ENCODE measurements at regions not wholly inside any gene's neighbourhood (a gene's known extent, or its start where the extent isn't known, plus 50 kb on each side); places are given as distances from the start of the nearest gene placed in this dataset.

DNA sequence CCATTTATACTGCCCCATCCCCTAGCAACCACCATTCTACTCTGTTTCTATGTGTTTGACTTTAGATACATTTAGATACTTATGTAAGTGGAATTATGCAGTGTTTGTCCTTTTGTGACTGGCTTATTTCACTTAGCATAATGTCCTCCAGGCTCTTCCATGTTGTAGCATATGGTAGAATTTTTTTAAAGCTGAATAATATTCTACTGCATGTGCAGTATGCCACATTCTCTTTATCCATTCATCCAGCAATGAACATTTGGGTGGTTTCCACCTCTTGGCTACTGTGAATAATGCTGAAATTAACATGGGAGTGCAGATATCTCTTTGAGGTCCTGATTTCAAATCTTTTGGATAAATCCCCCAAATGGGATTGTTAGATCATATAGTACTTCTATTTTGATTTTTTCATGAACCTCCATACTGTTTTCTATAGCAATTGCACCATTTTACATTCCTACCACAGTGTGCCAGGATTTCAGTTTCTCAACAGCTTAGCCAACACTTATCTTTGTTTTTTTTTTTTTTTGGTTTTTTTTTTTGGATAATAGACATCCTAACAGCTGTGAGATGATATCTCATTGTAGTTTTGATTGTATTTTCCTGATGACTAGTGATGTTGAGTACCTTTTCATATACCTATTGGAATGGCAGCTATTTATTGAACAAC lies 105.9 kb upstream of the LNX1 start:
- DNase-seq (ENCODE audit: low read depth in 1 of 2, low spot score in 1 of 2), result no peak
- Histone ChIP-seq H3K4me3 (replicated peaks; ENCODE audit: insufficient read depth, low read length) (no peak overlapping the region), H3K27ac (replicated peaks) (no peak overlapping the region), H3K27me3 (ENCODE audit: insufficient read depth, poor library complexity, severe bottlenecking) (no peaks in the 10 kb centered on the region)
- TF ChIP-seq, protein P1, sequence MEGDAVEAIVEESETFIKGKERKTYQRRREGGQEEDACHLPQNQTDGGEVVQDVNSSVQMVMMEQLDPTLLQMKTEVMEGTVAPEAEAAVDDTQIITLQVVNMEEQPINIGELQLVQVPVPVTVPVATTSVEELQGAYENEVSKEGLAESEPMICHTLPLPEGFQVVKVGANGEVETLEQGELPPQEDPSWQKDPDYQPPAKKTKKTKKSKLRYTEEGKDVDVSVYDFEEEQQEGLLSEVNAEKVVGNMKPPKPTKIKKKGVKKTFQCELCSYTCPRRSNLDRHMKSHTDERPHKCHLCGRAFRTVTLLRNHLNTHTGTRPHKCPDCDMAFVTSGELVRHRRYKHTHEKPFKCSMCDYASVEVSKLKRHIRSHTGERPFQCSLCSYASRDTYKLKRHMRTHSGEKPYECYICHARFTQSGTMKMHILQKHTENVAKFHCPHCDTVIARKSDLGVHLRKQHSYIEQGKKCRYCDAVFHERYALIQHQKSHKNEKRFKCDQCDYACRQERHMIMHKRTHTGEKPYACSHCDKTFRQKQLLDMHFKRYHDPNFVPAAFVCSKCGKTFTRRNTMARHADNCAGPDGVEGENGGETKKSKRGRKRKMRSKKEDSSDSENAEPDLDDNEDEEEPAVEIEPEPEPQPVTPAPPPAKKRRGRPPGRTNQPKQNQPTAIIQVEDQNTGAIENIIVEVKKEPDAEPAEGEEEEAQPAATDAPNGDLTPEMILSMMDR (IDR thresholded peaks at IDR 0.05; ENCODE audit: insufficient read depth, low read length), result no peak

DNA sequence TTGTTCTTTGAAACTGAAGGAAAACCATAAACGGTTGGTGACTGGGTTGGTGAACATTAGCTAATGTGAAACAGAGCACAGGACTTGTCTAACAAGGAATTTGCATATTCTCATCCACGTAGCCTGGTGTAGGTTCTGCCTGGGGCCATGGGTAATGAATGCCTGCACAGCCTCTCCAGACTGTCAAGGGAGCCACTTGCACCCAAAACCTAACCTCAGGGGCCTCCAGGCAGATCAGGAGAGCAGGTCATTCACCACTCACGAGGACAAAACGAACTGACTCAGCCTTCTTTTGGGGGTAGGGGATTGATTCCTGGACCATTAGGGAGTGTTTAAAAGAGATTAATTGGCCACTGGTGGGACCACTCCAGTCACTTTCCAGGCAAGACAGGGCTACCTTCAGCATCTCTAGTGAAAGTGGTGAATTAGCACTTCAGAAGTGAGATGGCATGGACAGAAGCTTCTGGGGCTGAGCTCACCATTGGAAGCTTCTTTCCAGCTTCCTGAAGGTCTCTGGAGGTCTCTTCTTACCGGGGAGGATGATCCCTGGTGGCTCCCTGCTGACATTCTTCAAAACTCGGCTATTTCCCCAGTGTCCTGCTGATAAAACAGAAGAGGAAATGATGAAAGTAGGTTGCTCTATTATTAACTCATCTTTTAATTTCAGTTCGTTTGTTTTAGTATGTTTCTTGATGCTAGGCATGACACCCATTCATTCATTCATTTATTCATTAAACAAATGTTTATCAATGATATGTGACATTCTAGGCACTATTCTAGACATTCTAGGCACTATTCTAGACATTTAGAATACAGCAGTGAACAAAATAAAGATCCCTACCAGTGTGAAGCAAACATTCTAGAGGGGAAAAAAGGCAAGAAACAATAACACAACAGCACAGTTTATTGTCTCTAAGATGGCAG lies 104.5 kb upstream of the LNX1 start:
- DNase-seq (ENCODE audit: low read depth in 1 of 2, low spot score in 1 of 2), result no peak
- no peak overlapping the region for H3K27ac ChIP-seq (replicated peaks)
- no peak for TF ChIP-seq POLR2AphosphoS5 (IDR thresholded peaks at IDR 0.05; ENCODE audit: low read depth)
- no peak for TF ChIP-seq GABPA (IDR thresholded peaks at IDR 0.05; ENCODE audit: low read depth)
- TF ChIP-seq, protein P1 (IDR thresholded peaks at IDR 0.05; ENCODE audit: insufficient read depth, low read length), result no peak
- no peak for TF ChIP-seq SPI1 (IDR thresholded peaks at IDR 0.05; ENCODE audit: borderline replicate concordance, low read depth)
- no peak for TF ChIP-seq REST (IDR thresholded peaks at IDR 0.05; ENCODE audit: insufficient replicate concordance, low read depth)
- H3K4me3 ChIP-seq (replicated peaks; ENCODE audit: insufficient read depth, low read length), result no peak overlapping the region
- no peaks in the 10 kb centered on the region for H3K27me3 ChIP-seq (ENCODE audit: insufficient read depth, poor library complexity, severe bottlenecking)

DNA sequence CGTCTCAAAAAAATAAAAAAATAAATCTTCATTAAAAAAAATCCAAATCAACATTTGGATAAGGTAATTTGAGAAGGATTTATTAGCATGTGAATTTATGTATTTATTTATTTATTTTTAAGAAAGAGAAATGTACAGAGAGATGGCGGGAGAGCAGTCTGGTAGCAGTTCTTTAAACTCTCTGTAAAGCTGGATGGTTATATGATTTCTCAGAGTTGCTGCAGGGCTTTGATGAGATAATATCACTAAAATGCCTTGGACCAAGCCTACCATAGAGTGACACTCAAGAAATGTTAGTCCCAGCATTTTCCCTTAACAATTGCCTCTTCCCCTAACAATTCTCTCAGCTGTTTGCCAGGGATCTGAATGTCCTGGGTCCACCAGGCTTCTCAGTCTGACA lies 103.4 kb upstream of the LNX1 start:
- Histone ChIP-seq H3K27me3 (ENCODE audit: insufficient read depth, poor library complexity, severe bottlenecking) (no peaks in the 10 kb centered on the region), H3K4me3 (replicated peaks; ENCODE audit: insufficient read depth, low read length) (no peak overlapping the region), H3K27ac (replicated peaks) (no peak overlapping the region)
- TF ChIP-seq, protein P1 (IDR thresholded peaks at IDR 0.05; ENCODE audit: insufficient read depth, low read length), result no peak
- TF ChIP-seq REST (IDR thresholded peaks at IDR 0.05; ENCODE audit: insufficient replicate concordance, low read depth), result no peak
- no peak for TF ChIP-seq POLR2AphosphoS5 (IDR thresholded peaks at IDR 0.05; ENCODE audit: low read depth)
- TF ChIP-seq GABPA (IDR thresholded peaks at IDR 0.05; ENCODE audit: low read depth), result no peak
- no peak for TF ChIP-seq SPI1 (IDR thresholded peaks at IDR 0.05; ENCODE audit: borderline replicate concordance, low read depth)
- DNase-seq (ENCODE audit: low read depth in 1 of 2, low spot score in 1 of 2), result no peak
